ENCODE measurements at regions not wholly inside any gene's neighbourhood (a gene's known extent, or its start where the extent isn't known, plus 50 kb on each side); places are given as distances from the start of the nearest gene placed in this dataset.

DNA sequence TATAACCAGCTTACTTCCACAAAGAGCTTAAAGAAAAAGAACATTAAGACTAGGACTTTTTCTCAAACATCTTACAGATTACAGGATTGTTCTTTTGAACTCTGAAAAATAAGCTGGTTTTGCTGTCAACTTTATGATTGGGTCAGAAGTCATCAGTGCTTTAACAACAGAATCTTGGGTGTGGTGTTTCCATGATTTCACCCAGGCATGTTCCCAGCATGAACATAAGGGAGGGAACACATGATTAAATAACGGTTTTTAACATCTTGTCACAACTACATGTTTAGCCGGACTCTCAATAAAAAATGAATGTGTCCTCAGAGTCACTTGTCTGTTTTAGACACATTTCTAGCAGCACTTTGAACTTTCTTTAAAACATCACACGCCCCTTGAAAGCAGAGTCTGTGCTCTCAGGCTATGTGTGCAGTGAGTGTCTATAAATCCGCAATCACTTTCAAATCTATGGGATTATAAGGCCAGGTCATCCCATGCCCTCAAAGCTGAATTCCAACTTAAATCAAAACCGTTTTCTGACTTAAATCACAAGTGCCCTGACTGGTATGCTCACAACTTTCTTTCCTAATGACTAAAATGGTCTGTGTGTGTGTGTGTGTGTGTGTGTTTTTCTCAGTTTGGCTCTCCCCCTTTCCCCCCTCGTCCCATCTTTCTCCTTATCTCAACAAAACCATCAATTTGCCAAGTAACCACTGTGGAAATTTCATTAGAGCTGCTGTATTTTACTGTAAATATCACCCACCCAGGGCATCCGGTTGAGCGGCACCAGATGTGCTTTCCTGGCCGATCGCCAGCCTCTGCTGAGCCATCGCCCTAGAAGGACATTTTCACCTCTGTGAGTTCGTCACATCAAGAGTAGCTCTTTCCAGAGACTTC lies 216.8 kb upstream of the DTNBP1 start:
- H3K27ac ChIP-seq, result no peak overlapping the region
- TF ChIP-seq ZFX (IDR thresholded peaks at IDR 0.05) (no peak), CTCF (conservative IDR thresholded peaks at IDR 0.05) (no peak)

DNA sequence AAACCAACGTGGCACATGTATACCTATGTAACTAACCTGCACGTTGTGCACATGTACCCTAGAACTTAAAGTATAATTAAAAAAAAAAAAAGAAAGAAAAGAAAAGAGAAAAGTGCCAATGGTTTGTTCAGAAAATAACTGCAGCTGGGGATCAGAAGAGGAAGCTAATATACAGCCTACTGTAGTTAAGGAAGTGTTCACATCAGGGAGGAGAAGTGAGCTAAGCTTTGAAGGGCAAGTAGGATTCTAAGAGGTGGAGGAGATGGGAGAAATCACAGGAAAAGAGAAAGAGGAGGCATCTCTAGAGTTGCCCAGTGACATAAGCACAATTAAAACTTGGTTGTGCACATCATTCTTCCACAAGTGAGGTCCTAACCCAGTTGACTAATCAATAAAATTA lies 214.4 kb upstream of the DTNBP1 start:
- TF ChIP-seq CTCF (conservative IDR thresholded peaks at IDR 0.05) (no peak), ZFX (IDR thresholded peaks at IDR 0.05) (no peak)
- H3K27ac ChIP-seq, result no peak overlapping the region

DNA sequence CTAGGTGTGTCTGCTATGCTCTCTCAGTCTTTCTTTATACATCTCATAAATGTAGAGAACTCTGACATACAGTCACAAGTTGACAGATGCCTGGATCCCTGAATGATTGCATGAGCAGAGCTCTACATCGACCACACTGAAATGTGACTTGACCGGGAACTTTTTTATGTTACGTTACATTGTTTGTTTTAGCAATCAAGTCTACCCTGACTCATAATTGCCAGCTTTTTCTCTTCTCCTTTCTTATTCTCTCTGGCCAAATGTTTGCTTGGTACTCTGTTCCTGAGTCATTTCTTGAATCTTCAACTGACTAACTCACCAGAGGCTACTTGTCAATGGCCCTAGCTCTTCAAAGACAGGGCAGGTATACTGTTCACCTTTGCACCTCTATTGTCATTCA lies 213.6 kb upstream of the DTNBP1 start:
- no peak for TF ChIP-seq ZFX (IDR thresholded peaks at IDR 0.05)
- TF ChIP-seq CTCF (conservative IDR thresholded peaks at IDR 0.05), result no peak
- H3K27ac ChIP-seq, result no peak overlapping the region

DNA sequence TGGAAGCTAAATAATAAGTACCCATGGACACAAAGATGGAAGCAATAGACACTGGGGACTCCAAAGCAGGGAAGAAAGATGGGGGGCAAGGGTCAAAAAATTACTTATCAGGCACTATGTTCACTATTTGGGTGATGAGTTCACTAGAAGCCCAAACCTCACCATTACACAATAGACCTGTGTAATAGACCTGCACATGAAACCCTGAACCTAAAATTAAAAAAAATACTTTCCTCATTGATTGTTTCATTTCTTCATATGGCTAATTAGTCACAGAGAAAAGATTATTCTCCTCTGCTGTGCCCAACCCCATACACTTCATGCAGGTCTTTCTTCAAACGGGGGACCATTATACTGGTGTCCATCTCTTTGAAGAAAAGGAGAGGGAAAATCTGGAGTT lies 213.0 kb upstream of the DTNBP1 start:
- H3K27ac ChIP-seq, result no peak overlapping the region
- TF ChIP-seq ZFX (IDR thresholded peaks at IDR 0.05) (no peak), CTCF (conservative IDR thresholded peaks at IDR 0.05) (no peak)

DNA sequence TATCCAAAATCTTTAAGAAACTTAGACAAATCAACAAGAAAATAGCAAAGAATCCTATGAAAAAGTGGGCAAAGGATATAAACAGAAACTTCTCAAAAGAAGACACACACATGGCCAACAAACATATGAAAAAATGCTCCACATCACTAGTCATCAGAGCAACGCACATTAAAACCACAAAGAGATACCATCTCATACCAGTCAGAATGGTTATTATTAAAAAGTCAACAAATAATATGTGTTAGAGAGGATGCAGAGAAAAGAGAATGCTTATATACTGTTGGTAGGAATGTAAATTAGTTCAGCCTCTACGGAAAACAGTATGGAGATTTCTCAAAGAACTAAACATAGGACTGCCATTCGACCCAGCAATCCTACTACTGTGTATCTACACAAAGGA lies 212.0 kb upstream of the DTNBP1 start:
- H3K27ac ChIP-seq, result no peak overlapping the region
- TF ChIP-seq ZFX (IDR thresholded peaks at IDR 0.05) (no peak), CTCF (conservative IDR thresholded peaks at IDR 0.05) (no peak)

- H3K27ac ChIP-seq, result no peak overlapping the region
- TF ChIP-seq CTCF (conservative IDR thresholded peaks at IDR 0.05), result no peak
- TF ChIP-seq ZFX (IDR thresholded peaks at IDR 0.05), result no peak
These were observed 211.5 kb upstream of the DTNBP1 start for GRCh38 chr6:15874326-15874725.

- no peak for TF ChIP-seq CTCF (conservative IDR thresholded peaks at IDR 0.05)
- no peak for TF ChIP-seq ZFX (IDR thresholded peaks at IDR 0.05)
These were observed 209.6 kb upstream of the DTNBP1 start for GRCh38 chr6:15872241-15873103.

More at GRCh38 chr6:15872241-15873103, 209.6 kb upstream of the DTNBP1 start:
- no peak overlapping the region for H3K27ac ChIP-seq
